Suppressor macrophage treated with lipopolysaccharide for 1 hour (primary cell): ENCODE measurements at regions not wholly inside any gene's neighbourhood (a gene's known extent, or its start where the extent isn't known, plus 50 kb on each side); places are given as distances from the start of the nearest gene placed in this dataset.
"Not testable (repeated sequence)": the region's sequence is repeated elsewhere in the genome, so short reads cannot be mapped to it uniquely, and the experiment has no call there.

Experiments used
- DNase-seq, 3 donors: peaks; one replicate each; pipeline ENCODE4 v3.0.0-alpha.2; 2020 to 2022

DNA sequence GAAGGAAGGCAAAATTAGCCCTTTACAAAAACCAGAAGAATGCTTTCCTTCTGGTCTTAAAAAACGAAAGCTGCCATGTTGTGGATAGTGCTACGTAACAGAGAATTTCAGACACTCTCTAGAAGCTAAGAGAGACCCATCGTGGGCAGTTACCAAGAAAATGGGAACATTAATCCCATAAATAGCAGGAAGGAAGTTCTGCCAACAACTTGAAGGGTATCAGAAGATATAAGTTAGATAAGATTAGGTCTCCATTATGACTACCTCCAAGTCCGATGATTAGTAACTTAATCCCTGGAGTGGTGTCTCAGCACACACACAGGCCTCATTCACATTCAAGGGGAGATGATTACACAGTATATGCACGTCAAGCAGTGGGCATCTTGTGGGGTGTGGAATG is 115.7 kb upstream of the TRPC4 start:
- DNase-seq, result no peak

DNA sequence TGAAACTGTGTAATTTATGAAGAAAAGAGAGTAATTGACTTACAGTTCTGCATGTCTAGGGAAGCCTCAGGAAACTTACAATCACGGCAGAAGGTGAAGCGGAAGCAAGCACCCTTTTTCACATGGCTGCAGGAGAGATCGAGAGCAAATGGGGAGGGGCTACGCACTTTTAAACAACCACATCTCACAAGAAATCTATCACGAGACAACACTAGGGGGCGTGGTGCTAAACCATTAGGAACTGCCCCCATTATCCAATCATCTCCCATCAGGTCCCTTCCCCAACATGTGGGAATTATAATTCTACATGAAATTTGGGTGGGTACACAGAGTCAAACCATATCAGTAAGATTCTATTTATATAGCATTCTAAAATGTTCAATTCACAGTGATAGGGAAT is 114.8 kb upstream of the TRPC4 start:
- DNase-seq, result peak in 2 of 3 donors; percentile 18 to 28

DNA sequence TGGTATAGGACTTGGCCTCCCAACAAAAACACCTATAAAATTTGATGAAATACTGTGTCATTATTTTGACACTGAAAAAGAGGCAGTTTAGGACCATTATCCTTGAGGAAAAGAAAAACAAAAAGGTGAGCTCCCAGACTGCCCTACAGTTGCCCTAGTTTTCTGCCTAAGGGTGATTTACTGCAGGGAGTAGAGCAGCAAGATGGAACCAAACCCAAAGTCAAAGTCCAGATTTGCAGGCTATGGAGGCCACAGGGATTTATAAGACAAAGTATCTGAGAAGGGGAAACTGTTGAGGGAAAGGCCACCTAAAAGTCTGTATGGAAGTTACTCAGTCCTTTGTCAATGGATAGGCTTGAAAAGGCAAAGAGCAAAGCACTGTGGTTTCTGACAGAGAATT is 112.4 kb upstream of the TRPC4 start:
- DNase-seq, result no peak

DNA sequence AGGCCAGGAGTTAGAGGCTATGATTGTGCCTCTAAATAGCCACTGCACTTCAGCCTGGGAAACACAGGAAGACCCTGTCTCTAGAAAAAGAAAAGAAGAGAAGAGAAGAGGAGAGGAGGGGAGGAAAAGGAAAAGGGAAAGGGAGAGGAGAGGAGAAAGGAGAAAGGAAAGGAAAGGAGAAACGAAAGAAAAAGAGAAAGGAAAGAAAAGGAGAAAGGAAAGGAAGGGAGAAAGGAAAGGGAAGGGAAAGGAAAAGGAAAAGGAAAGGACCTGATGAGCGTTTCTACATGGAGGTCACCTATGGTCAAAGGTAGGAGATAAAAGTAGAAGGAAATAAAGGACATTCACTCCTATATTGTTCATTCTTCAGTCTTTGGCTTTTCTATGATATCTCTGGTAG is 109.1 kb upstream of the TRPC4 start:
- no peak for DNase-seq

DNA sequence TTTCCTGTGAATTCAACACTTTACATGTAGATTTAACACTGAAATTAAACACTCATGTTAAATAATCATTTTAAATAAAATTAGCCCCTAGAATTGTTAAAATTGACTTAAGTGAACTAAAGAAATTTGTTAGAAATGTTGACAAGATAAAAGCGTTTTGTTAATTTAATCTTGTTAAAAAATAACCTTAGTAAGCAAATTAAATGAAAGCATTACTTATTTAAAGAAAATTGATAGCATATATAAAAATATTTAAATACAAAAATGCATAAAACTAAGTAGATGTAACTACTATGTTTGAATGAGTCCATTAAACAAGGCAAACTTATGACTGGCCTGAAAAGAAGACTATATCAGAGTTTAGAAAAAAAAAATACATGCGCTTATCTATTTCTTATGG is 99.0 kb upstream of the TRPC4 start:
- DNase-seq, result no peak

DNA sequence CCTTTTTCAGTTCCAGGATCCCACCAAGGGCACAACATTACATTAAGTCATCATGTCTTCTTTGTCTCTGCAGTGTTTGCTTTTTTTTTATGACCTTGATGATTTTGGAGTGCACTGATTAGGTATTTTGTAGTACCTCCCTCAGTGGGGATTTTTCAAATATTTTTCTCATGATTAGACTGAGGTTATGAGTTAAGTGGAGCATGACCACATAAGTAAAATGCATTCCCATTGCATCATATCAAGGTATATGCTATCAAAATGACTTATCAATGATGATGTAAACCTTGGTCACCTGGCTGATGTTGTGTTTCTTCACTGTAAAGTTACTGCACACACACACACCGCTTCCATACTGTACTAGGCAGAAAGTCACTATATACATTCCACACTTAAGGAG is 96.7 kb upstream of the TRPC4 start:
- DNase-seq, result no peak

DNA sequence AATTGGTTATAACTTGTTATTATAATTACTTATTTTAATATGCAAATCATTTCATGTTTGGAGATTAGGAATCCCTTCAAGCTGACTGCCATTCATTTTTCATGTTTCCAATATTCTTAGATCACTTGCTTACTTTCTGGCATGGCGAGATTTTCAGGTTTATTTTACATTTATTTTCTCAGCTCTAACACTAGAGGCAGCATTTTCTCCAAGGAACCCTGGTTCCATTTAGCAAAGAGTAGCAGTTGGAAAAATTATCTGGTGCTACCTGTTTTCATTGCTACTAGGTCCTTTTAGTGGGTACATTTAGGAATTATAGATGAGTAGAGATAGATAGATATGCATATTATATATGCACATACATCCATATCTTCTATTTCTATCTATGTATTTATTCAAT is 90.9 kb upstream of the TRPC4 start:
- DNase-seq, result no peak

DNA sequence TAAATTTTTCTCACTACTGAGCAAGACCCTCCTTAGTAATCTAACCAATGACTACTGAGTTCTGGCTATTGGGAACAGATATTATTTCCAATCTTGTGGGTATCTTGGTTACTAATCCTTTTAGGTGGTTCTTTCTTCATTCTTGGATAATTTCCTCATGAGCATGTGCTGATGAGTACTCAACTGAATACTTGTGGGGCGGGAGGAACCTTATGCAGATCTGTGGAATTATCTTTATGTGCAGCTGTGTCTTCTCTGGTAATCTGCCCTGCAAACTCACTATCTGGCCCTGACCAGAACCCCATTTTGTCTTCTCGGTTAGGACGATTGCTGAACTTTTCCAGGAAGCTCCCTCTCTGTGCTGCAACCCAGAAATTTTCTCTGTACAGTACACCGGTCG is 89.7 kb upstream of the TRPC4 start:
- no peak for DNase-seq

DNA sequence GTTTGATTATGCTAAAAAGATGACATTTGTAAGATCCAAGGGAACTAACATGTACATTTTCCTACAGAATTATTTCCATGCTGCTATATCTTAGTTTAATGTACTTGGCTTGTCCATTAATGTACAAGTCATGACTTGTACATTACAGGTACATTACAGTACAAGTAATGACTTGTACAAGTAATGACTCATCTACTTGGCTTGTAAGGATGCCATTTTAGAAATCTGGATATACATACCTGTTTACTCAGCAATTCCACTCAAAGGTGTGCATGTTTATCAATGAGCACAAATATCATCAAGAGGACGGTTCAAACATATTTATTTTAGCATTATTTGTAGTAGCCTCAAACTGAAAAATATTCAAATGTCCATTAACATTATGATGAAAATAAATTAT is 87.0 kb upstream of the TRPC4 start:
- no peak for DNase-seq

DNA sequence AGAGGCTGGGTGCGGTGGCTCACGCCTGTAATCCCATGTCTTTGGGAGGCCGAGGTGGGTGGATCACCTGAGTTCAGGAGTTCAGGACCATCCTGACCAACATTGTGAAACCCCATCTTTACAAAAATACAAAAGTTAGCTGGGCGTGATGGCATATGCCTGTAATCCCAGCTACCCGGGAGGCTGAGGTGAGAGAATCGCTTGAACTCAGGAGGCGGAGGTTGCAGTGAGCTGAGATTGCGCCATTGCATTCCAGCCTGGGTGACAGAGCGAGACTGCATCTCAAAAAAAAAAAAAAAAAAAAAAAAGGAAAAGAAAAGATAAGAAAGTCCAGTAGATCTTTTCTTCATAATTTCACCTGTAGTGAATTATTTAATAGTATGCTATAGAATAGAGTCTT is 85.0 kb upstream of the TRPC4 start:
- DNase-seq, result not testable (repeated sequence)

DNA sequence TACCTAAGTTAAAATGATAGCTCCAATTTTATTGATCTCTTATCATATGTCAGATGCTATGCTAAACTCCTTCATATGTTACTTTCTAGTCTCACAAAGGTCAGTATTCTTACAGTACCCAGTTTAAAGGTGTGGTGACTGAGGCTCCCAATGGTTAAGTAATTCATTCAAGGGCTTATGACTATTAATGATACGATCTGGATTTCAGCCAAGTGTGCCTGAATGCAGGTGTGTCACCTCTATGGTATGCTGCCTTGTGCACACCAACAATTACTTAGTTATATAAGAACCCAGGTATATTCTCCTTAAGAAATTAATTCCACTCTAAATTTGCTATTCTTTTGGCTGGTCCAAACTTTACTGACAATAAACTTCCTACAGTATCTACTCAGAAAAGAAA is 84.6 kb upstream of the TRPC4 start:
- no peak for DNase-seq

DNA sequence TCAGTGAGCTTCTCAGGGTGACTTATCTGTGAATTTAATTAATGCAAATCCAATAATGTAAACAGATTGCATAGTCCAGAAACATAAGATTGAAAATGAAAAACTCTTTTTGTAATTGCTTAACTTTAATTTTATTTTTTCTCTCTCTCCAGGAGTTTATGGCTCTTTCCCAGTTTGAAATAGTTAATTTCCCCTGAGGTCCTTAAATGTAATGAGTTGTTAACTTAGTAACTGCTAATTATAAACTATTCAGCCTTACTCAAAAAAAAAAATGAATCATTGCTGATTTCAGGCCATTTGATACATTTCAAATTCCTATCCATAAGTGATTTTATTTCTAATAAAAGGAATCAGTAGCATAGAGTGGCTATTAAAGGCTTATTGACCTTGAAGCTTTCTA is 84.1 kb upstream of the TRPC4 start:
- no peak for DNase-seq

DNA sequence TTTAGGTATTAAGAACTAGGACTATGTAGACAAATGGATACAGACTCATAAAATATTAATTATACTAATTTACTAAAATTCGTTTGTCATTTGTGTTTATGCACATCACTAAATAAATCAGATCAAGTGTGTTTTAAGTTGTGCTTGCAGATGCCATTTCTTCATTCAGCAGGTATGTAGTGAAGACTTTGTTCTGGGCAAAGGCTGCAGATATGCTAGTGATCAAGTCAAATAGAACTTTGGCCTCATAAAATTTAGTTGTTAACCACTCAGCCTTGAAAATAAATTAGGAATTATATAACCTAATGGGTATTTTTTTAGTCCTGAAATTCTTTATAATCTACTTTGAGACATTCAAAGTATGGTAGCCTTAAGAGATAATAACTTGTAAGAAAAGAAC is 80.4 kb upstream of the TRPC4 start:
- DNase-seq, result no peak

DNA sequence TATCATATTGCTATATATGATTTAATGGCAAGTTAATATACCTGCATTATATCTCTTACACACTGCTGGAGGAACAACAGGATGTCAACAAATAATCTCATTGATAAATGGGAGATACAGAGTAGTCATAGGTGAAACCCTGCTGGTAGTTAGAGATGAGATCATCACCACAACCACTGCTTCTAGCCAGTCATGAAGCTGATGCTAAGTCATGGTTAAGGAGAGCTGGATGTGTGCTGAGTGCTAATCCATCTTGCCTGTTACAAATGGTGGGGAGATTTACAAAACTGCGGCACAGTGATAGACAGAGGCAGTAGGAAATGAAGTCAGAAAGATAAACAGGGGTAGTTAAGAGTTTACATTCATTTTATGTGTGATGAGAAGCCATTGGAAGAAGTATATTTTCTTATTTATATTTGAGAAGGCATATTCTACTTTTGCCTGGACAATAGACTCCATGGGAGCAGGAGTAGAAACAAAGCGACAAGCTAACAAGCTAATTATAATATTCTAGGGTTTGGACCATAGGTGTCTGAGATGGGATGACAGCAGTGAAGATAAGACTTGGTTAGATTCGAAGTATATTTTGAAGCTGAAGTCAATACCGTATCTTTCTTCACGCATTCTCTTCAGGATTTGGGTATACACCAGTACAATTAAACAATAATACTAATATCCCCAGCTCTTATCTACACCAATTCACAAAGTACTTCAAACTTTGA is 78.0 kb upstream of the TRPC4 start:
- DNase-seq, result no peak

DNA sequence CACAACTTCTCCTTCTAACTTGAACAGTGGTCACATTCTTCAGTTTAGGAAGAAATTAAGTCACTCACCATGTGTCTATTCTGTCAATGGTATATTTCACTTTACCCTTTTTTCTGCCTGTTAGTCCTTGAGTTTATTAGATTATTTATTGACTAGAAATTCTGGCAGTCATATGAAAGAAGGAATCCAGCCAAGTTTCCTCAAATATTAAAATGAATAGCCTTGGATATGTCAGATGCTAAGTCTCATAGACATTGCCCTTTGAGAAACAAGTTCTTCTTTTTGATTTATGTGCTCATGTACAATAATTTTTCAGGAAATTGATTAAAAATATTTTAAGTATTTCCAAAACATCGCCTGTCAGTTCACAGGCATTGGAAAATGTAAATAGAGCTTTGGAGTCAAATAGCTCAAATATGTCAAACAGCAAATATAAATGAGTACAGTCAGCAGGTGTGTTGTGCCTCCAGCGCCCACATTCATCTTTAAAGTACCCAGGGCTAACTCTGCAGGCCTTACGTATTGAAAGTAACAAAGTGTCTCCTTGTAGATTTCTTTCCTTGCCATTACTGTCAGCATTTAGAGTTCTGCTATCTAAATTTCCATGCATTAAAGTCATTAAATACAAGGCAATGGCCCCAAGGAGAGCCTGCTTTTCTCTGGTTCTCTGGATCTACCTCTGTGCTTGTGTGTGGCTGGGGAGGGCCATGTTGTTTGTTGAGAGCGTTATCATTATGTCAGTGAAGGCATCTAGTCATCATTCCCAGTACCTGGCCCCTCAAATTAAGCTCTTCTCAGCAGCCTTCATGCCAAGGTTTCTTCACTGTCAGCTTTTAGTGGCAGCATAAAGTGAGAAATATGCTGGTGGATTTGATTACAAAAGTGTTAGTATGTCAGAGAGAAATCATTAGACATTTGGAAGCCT is 76.3 kb upstream of the TRPC4 start:
- DNase-seq, result no peak

DNA sequence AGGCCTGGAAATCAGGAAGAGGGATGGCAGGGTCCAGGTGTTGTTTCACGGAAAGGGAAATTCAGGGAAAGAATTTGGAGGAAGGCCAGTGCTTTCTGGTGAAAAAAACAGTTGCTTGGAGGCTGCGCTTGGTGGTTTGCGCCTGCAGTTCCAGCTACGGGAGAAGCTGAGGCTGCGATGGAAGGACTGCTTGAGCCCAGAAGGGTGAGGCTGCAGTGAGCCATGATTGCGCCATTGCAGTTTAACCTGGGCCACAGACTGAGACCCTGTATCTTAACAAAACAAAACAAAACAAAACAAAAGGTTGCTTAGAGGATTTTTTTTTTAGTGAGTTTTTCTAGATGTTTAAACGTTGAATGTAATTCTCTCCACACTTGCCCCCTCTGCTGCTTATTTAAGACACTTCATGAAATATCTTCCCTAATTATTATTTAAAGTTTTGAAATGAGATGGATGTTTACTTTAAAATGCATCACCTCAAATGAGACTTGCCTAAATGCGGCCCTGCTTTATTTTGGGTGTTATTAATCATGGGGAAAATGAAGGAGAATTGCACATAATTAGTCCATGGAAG is 75.4 kb upstream of the TRPC4 start:
- no peak for DNase-seq

DNA sequence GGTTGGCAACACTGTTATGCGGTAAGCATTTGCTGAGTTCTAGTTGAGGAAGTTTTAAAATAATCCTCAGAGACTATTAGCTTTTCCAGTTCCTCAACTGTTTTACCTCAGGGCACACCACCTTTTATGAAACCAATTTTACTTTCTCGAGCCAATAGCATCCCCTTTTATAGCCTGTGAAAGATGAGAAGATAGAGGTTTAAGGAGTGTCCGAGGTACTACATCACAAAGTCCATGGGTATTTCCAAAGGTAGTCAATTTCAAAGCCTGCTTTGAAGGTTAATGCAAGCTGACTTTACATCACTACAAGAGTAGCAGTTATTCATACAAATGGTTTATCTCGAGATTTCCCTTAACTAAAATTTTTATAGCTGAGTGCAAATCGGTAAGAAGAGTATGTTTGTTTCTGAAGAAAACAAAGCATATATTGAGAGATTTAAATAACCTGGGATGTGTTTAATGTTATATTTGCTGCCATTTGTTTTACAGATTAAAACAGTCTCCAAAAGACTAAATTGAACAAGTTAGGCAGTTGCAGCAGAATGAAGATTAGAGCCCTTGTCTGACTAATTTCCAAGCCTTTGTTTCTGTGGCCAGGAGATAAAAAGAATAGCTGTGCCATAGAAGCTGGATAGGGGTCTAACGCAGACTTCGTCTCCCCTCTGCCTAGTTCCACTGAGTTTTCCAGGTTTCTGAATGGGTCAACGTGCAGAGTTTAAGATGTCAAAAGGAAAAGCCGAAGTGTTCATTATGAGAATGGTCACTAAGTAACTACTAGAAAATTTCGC is 74.7 kb upstream of the TRPC4 start:
- DNase-seq, result no peak

DNA sequence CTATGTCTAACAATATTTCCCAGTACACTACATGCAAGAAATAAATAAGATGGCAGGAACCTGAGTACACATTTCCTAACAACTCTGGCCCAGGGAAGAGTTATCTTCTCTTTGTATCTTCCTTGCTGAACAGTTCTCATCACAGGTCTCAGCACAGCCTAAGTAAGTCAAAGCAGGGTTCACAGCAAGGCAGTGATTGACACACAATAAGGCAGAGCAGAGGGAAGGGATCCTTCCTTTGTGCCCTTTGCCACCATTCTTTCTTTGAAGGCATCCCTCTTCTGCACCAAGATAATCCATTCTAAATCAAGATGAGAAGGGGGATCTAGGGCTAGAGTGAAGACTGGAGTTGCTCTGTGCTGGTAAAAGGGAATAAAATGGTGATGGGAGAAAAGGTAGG is 73.4 kb upstream of the TRPC4 start:
- no peak for DNase-seq

DNA sequence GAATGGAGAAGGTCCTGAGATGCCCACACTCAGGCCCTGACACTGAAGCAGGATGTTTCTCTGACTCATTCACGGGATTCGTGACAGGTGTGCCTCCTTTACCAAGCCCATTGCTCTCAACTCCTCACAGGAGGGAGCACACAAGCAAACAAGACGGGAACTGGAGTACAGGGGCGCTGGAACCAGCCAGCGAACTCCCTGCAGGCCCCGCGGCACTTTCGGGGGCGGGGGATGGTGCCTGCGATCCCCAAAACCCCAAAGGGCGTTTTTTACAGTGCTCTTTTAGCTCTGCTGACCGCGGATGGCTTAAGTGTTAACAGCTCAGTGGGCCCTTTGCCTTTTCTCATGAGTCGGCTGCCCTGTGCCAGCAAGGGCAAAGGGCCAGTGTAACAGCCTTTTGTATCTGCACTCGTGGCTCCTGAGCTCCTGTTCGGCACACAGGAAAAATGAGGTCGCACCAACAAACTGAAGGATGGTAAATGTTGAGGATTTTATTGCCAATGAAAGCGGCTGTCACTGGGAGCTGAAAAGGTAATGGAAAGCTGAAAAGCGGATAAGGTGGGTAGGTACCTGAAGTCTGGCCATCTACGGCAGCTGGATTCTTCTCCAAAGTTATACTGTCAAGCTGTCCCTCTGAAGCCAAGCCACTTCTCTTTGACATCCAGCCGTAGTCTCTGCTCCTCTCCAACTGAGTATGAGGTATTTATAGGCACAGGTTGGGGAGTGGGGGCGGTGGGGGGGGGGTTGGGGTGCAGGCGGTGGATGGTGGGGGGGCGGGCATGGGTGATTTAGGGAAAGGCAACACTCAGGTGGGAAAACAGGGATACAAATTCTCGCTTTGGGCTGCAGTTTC is 65.0 kb upstream of the TRPC4 start:
- no peak for DNase-seq

DNA sequence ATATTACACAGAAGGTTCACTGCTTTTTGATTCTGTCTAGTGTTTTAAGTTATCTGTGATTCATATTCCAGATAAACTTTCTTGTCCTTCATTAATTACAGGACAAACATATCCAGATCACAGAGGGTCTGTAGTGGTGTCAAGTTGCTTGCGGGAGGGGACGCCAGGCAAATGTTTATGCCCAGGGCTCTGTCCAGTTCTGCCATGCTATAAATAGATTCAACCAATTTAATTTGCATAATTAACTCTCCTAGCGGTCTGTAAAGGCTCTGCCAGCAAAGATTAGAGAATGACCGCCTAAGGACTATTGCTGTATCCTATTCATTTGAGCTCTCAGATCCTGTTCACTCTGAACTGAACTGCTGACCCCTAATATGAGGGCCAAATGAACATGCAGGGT is 59.7 kb upstream of the TRPC4 start:
- DNase-seq, result no peak

DNA sequence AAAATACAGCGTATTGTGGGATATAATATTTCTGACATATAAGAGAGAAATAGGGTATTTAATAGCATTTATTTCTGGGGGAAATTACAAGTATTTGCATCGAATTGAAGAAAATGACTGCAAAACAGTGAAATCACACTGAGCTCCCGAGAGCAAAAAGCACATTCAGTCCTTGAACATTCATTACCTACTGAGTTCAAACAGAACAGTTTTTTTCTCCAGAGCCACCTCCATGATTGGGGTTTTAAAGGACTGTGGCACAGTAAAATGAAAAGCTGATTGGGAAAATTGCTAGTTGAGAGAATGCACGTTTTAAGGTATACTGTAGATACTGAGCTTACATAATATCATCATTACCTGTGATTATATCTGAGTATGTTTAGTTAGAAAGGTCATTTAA is 58.0 kb upstream of the TRPC4 start:
- DNase-seq, result no peak

DNA sequence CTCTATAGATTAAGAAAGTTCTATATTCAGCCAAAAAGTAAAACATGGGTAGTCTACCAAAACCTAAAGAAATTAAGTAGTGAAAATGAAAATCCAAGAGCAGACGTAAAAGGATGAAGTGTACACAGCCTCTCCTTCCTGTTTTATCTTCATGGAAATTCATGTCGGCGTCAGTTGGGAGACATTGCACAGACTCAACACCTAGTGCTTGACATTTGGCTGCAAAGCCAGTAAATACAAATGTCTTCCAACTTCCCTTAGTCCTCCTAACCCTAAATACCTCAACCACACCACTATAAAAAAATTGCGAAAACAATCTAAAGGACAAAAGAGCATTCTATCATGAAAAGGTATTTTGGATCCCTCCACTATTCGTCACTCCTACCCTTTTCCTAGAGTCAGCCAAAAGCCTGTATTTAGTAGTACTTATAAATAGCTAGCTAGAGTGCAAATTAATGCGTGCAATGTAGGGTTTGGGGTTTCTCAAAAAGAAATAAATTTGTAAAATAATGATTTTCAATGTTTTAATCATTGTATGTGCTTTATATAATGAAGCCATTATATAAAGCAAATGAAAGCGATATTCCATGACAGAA is 56.4 kb upstream of the TRPC4 start:
- no peak for DNase-seq
